AG04450 (cell line): ENCODE measurements at regions not wholly inside any gene's neighbourhood (a gene's known extent, or its start where the extent isn't known, plus 50 kb on each side); places are given as distances from the start of the nearest gene placed in this dataset.

ENCODE experiments used
- CTCF ChIA-PET: fragments of 300-600, 350-600 bp; formaldehyde crosslinking; extraction: SDS; loops from one replicate; lab custom pipeline; 2022; ENCODE audit warnings: antibody characterized with exemption, inconsistent platforms; lab: Charles Lee
- POLR2A ChIA-PET: fragments of 350-600 bp; formaldehyde crosslinking; extraction: SDS; loops from one replicate; lab custom pipeline; 2021; ENCODE audit warnings: antibody characterized with exemption, inconsistent platforms; lab: Yijun Ruan, JAX
- DNase-seq: peaks from one replicate; pipeline ENCODE4 v3.0.0-alpha.2; 2011; ENCODE audit warnings: low read depth, low spot score
- H3K27ac ChIP-seq: one replicate; pipeline ENCODE4 v1.5.1; 2012; ENCODE audit warnings: low read depth, low read length, control low read depth
- H3K27me3 ChIP-seq: one replicate; pipeline ENCODE4 v1.6.0; 2012; ENCODE audit warnings: low read length; ENCODE audit not compliant: control insufficient read depth, insufficient read depth
- H3K4me3 ChIP-seq: 2 replicates; pipeline ENCODE4 v1.5.1; 2011; ENCODE audit warnings: mild to moderate bottlenecking, low read depth, low read length, control low read depth
- H3K9me3 ChIP-seq: 2 replicates; pipeline ENCODE4 v1.5.1; 2012; ENCODE audit warnings: low read length; ENCODE audit not compliant: control insufficient read depth, insufficient read depth
- TF ChIP-seq, protein P1 (sequence below): IDR thresholded peaks from 2 replicates; pipeline ENCODE4 v1.5.1; 2011; ENCODE audit warnings: low read depth, low read length, control low read depth, inconsistent platforms

DNA sequence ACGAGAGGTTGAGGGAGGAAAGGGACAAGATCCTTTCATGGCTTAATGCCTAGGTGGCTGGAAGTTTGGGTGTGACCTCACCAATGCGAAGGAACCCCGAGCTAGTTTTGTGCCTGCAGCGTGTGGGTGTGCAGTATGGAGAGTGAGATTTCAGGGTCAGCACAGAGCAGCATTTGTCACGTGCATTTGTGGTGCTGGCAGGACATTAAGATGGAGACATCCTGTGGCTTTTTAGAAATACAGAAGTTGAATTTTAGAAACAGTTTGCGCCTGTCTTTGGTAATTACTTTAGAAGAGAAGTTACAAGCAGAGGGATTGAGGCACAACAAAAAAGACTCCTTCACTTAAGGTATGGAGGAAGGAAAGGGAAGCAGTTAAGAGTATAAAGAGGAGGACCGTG is 258.2 kb upstream of the THUMPD2 start:
- TF ChIP-seq, protein P1, sequence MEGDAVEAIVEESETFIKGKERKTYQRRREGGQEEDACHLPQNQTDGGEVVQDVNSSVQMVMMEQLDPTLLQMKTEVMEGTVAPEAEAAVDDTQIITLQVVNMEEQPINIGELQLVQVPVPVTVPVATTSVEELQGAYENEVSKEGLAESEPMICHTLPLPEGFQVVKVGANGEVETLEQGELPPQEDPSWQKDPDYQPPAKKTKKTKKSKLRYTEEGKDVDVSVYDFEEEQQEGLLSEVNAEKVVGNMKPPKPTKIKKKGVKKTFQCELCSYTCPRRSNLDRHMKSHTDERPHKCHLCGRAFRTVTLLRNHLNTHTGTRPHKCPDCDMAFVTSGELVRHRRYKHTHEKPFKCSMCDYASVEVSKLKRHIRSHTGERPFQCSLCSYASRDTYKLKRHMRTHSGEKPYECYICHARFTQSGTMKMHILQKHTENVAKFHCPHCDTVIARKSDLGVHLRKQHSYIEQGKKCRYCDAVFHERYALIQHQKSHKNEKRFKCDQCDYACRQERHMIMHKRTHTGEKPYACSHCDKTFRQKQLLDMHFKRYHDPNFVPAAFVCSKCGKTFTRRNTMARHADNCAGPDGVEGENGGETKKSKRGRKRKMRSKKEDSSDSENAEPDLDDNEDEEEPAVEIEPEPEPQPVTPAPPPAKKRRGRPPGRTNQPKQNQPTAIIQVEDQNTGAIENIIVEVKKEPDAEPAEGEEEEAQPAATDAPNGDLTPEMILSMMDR, result no peak
- CTCF ChIA-PET, result no interaction called here
- no peaks in the 10 kb centered on the region for H3K27me3 ChIP-seq
- H3K9me3 ChIP-seq, result peaks cover 14% of the 10 kb centered on the region
- no peak overlapping the region for H3K4me3 ChIP-seq
- no peak for DNase-seq
- no peak overlapping the region for H3K27ac ChIP-seq
- POLR2A ChIA-PET, result no interaction called here

DNA sequence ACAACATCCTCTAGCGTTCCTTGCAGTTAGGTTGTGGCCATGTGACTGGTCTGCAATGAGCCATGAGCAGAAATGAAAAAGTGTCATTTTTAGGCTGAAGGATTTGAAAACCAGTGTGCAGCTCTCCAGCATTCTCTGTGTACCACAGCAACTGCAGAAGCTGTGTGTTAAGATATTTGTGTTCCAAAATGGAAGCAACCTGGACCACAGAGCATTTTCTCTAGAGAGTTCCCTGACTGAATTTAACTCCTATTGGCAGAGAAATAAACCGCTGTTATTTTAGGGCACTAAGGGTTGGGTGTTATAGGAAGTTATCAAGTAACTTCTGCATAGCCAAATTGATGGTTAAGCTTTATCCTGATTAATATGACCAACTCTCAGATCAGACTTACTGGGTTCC is 257.2 kb upstream of the THUMPD2 start:
- TF ChIP-seq, protein P1, result no peak
- Histone ChIP-seq H3K4me3 (no peak overlapping the region), H3K27ac (no peak overlapping the region), H3K9me3 (peaks cover 14% of the 10 kb centered on the region), H3K27me3 (no peaks in the 10 kb centered on the region)
- ChIA-PET POLR2A (no interaction called here), CTCF (no interaction called here)
- no peak for DNase-seq

DNA sequence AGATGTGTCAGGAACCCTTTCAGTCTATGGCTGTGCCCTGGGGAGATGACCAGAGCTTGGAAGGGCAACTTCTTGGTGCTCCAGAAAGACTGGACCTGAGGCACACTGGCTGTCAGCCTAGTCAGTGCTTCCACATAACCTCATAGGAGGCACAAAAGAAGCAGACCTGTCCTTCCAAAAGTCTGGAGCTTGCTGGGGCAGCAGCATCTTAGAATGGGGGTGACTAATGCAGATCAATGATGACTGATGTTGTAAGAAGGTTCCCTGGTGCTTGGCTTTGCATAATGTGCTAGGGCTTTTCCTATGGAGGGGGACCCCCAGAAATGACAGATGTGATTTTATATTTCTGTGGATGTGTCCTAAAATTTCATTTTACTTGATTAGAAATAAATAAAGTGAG is 255.7 kb upstream of the THUMPD2 start:
- DNase-seq, result no peak
- CTCF ChIA-PET, result interaction anchor here (0.5 to 2.1 kb wide), 2 partner anchors 65 to 414 kb away, joined by 3 to 5 read pairs; no protein-coding TSS in a partner anchor
- Histone ChIP-seq H3K27me3 (no peaks in the 10 kb centered on the region), H3K9me3 (peaks cover 14% of the 10 kb centered on the region), H3K27ac (no peak overlapping the region), H3K4me3 (no peak overlapping the region)
- TF ChIP-seq, protein P1, result no peak
- POLR2A ChIA-PET, result interaction anchor here (1.0 to 1.5 kb wide), 2 partner anchors 46 to 66 kb away, joined by 3 to 6 read pairs; no protein-coding TSS in a partner anchor

DNA sequence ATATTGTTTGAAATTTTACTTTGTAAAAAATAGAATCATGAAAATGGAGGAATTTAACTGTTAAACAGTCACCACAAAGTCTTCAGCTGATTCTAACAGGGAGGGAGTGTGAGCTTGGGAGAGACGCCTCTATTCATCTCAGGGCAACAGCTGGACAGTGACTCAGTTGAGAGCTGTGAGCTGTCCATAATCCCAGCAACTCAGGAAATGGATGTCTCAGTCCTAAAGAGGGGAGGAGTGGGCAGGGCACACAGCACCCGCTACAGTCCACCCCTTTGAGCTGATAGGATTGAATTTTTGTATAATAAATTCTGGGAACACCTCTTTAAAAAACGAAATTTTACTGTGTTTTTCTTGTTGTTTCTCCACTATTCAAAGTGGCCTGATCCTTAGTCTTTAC is 255.1 kb upstream of the THUMPD2 start:
- CTCF ChIA-PET, result interaction anchor here (2.1 kb wide), 1 partner anchor 66 kb away, joined by 5 read pairs; no protein-coding TSS in a partner anchor
- DNase-seq, result peak; percentile 70
- Histone ChIP-seq H3K27ac (no peak overlapping the region), H3K4me3 (no peak overlapping the region), H3K27me3 (no peaks in the 10 kb centered on the region), H3K9me3 (peaks cover 14% of the 10 kb centered on the region)
- TF ChIP-seq, protein P1, result no peak
- POLR2A ChIA-PET, result interaction anchor here (1.0 to 1.9 kb wide), 3 partner anchors 45 to 94 kb away, joined by 3 to 6 read pairs (median 5); no protein-coding TSS in a partner anchor

DNA sequence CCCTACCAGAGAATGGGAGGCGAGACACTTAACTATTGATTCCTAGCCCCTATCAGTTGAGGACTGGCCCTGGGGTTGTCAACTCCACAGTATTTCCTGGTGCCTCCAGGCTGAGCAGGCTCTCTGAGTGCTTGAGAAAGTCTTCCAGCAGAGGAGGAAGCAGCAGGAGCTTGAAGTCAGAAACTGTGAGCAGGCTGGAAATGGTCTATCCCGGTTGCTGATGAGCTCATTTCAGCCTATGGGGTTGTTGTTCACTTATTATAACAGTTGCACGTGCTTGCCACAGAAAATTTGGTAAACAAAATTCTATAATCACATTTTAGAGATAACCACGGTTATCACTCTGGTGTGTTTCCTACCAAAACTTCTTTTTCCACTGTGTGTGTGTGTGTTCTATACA is 254.7 kb upstream of the THUMPD2 start:
- DNase-seq, result no peak
- H3K4me3 ChIP-seq, result no peak overlapping the region
- H3K27ac ChIP-seq, result peak overlapping the region; percentile 78
- POLR2A ChIA-PET, result interaction anchor here (1.0 to 1.9 kb wide), 3 partner anchors 45 to 94 kb away, joined by 3 to 6 read pairs (median 5); no protein-coding TSS in a partner anchor
- CTCF ChIA-PET, result interaction anchor here (0.9 to 2.1 kb wide), 2 partner anchors 66 to 105 kb away, joined by 3 to 5 read pairs; no protein-coding TSS in a partner anchor
- TF ChIP-seq, protein P1, result no peak
- H3K27me3 ChIP-seq, result no peaks in the 10 kb centered on the region
- H3K9me3 ChIP-seq, result peaks cover 14% of the 10 kb centered on the region
